Activated naive CD4-positive, alpha-beta T cell treated with anti-CD3 and anti-CD28 coated beads, Interleukin-2, amount 50 U/mL, for 72 hours (primary cell): ENCODE measurements at regions not wholly inside any gene's neighbourhood (a gene's known extent, or its start where the extent isn't known, plus 50 kb on each side); places are given as distances from the start of the nearest gene placed in this dataset.
"Not testable (repeated sequence)": the region's sequence is repeated elsewhere in the genome, so short reads cannot be mapped to it uniquely, and the experiment has no call there.

Experiments used
- ATAC-seq, 2 donors: fragments of 150-1000 bp; cut with Tn5 transposase; 2 replicates each; pipeline ENCODE4 v1.10.0; 2021; ENCODE audit warnings: mild to moderate bottlenecking in 2 of 2, moderate library complexity in 2 of 2
- DNase-seq, 2 donors: peaks; one replicate each; pipeline ENCODE4 v3.0.0; 2021 to 2022; ENCODE audit warnings: low spot score in 2 of 2
- H3K27ac Mint-ChIP-seq, 2 donors: one replicate each; pipeline ENCODE4 v1.8.0; 2022; ENCODE audit warnings: mild to moderate bottlenecking in 2 of 2, mixed read lengths in 2 of 2
- H3K36me3 Mint-ChIP-seq, 2 donors: one replicate each; pipeline ENCODE4 v1.8.0; 2022; ENCODE audit warnings: mixed read lengths in 2 of 2
- H3K9me3 Mint-ChIP-seq, 2 donors: one replicate each; pipeline ENCODE4 v1.8.0; 2022; ENCODE audit warnings: mixed read lengths in 2 of 2

DNA sequence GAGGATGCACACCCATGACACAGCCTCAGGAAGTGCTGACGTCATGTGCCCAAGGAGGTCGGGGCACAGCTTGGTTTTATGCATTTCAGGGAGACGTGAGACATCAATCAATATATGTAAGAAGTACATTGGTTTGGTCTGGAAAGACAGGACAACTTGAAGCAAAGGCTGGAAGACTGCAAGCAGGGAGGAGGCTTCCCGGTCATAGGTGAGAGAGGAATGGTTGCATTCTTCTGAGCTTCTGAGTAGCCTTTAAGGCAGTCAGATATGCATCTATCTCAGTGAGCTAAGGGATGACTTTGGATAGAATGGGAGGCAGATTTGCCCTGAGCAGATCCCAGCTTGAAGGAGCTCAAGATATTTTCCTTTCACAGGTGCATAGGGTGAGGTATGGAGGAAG lies 349.5 kb downstream of the TYW1 start:
- DNase-seq (no peak), ATAC-seq (no peak)
- Mint-ChIP-seq H3K27ac (no peak overlapping the region), H3K36me3 (peaks cover 6 to 14% of the 10 kb centered on the region in 2 donors), H3K9me3 (peaks cover 0 to 4% of the 10 kb centered on the region in 2 donors)

DNA sequence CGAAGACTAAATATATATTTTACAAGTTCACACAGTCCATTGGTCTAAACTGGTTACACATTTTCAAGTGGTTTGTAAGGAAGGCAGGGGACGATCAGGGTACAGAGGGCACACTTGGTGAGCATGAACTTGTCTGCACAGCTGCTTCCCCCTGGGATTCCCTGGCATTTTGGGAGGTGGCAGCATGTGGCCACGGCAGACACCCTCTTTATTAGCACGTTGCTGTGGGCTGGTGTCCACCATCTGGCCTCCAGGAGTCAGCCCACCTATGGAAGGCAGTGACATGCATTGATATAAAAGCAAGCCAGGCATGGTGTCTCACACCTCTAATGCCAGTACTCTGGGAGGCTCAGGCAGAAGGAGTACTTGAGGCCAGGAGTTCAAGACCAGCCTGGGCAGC lies 350.2 kb downstream of the TYW1 start:
- DNase-seq (no peak), ATAC-seq (no peak)
- Mint-ChIP-seq H3K9me3 (peaks cover 0 to 4% of the 10 kb centered on the region in 2 donors), H3K36me3 (peaks cover 6 to 14% of the 10 kb centered on the region in 2 donors), H3K27ac (no peak overlapping the region)

DNA sequence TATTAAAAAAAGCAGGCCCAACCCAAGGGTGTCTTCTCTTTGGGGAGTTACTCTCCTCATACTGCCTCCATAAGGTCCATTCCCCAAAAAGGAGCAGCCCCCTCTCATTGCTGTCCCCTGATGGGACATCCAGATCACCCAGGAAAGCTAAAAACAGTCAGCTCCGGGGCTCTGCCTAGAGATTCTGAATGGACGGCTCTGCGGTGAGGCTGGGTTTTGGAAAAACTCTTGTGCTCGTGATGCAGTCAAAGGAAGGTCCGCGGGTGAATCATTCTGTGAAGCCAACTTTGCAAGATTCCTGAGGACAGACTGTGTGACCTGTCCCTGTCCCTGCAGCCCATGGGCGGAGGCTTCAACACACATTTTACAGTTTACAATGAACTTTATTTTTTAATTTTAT lies 351.5 kb downstream of the TYW1 start:
- DNase-seq (no peak), ATAC-seq (no peak)
- Mint-ChIP-seq H3K9me3 (peaks cover 0 to 4% of the 10 kb centered on the region in 2 donors), H3K36me3 (peaks cover 6 to 8% of the 10 kb centered on the region in 2 donors), H3K27ac (no peak overlapping the region)

DNA sequence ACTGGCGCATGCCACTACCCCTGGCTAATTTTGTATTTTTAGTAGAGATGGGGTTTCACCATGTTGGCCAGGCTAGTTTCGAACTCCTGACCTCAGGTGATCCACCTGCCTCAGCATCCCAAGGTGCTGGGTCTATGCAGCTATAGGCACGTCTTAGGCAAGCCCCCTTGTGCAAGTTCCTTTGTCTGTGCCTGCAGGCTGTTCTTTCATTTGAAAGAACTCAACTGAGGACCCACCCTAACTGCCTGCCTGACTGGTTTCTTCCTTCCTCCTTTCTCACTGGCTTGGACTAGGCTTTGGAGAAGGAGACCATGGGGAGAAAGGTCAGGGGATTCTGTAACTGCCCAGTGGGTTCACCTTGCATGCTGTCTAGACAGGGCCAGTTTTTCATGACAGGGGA lies 361.0 kb downstream of the TYW1 start:
- ATAC-seq, H3K9me3 Mint-ChIP-seq, H3K27ac Mint-ChIP-seq: not testable (repeated sequence)

DNA sequence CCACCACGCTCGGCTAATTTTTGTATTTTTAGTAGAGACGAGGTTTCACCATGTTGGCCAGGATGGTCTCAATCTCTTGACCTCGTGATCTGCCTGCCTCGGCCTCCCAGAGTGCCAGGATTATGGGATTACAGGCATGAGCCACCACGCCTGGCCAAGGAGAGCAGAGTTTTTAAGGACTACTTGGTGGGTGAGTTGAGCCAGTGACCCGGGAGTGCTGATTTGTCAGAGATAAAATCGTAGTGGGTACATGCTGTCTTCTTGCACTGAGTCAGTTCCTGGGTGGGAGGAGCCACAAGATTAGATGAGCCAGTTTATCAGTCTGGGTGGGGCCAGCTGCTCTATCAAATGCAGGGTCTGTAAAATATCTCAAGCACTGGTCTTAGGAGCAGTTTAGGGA lies 361.7 kb downstream of the TYW1 start:
- H3K36me3 Mint-ChIP-seq, result peaks cover 12 to 18% of the 10 kb centered on the region in 2 donors
- not testable (repeated sequence) for DNase-seq, H3K27ac Mint-ChIP-seq, ATAC-seq, H3K9me3 Mint-ChIP-seq

More for the DNA sequence above, 361.0 kb downstream of the TYW1 start:
- DNase-seq, result not testable (repeated sequence)
- peaks cover 12 to 18% of the 10 kb centered on the region in 2 donors for H3K36me3 Mint-ChIP-seq

DNA sequence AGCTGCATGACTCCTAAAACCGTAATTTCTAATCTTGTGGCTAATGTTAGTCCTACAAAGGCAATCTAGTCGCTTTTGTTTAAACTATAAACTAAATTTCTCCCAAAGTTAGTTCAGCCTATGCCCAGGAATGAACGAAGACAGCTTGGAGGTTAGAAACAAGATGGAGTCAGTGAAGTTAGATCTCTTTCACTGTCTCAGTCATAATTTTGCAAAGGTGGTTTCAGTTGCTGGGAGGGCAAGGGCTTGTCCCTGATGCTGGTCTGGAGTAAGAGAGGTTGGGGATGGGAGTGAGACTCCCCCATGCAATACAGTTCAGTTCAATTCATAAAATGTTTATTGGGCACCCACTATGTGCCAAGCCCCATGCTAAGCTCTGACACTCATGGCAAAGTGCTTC lies 362.1 kb downstream of the TYW1 start:
- peaks cover 12 to 18% of the 10 kb centered on the region in 2 donors for H3K36me3 Mint-ChIP-seq
- not testable (repeated sequence) for DNase-seq, H3K27ac Mint-ChIP-seq, ATAC-seq, H3K9me3 Mint-ChIP-seq

DNA sequence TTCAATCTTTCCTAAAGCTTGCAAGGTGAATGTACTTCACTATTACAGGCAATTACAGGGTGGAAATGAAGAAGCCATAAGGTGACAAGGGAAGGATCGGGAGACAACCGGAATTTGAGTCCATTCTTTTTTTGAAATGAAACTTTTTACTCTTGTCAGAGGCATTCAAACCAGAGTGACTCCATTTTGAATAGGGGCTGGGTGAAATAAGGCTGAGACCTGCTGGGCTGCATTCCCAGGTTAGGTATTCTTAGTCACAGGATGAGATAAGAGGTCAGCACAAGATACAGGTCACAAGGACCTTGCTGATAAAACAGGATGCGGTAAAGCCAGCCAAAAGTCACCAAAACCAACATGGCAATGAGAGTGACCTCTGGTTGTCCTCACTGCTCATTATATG lies 363.3 kb downstream of the TYW1 start:
- Mint-ChIP-seq H3K9me3 (no peaks in the 10 kb centered on the region), H3K27ac (no peak overlapping the region), H3K36me3 (peaks cover 12 to 18% of the 10 kb centered on the region in 2 donors)
- DNase-seq, result no peak
- no peak for ATAC-seq

DNA sequence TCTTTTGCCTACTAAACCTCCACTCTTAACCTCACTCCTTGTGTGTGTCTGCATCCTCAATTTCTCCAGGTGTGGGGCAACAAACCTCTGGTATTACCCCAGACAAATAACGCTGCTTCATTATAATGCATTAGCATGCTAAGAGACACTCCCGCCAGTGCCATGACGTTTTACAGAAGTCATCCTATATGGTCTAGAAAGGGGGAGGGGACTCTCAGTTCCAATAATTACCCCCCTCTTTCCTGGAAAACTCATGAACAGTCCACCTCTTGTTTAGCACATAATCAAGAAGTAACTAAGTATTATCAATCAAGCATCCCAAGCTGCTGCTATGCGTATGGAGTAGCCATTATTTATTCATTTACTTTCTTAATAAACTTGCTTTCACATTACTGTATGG lies 364.5 kb downstream of the TYW1 start:
- peaks cover 12 to 18% of the 10 kb centered on the region in 2 donors for H3K36me3 Mint-ChIP-seq
- H3K27ac Mint-ChIP-seq, result no peak overlapping the region
- no peaks in the 10 kb centered on the region for H3K9me3 Mint-ChIP-seq
- ATAC-seq (no peak), DNase-seq (no peak)

DNA sequence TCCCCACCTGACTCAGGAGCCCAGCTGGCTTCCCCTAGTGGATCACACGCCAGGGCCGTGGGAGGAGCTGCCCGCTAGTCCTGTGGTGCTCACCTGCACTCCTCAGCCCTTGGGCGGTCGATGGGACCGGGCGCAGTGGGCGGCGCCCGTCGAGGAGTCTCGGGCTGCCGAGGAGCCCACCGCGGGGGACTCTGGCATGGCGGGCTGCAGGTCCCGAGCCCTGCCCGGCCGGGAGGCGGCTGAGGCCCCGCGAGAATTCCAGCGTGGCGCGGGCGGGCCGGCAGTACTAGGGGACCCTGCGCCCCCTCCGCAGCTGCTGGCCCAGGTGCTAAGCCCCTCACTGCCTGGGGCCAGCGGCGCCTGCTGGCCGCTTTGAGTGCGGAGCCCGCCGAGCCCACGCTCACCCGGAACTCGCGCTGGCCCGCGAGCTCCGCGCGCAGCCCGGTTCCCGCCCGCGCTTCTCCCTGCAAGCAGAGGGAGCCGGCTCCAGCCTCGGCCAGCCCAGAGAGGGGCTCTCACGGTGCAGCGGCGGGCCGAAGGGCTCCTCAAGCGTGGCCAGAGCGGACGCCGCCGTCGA lies 367.9 kb downstream of the TYW1 start:
- Mint-ChIP-seq H3K27ac (no peak overlapping the region), H3K9me3 (peaks cover 0 to 3% of the 10 kb centered on the region in 2 donors), H3K36me3 (no peaks in the 10 kb centered on the region)
- DNase-seq (no peak), ATAC-seq (no peak)

DNA sequence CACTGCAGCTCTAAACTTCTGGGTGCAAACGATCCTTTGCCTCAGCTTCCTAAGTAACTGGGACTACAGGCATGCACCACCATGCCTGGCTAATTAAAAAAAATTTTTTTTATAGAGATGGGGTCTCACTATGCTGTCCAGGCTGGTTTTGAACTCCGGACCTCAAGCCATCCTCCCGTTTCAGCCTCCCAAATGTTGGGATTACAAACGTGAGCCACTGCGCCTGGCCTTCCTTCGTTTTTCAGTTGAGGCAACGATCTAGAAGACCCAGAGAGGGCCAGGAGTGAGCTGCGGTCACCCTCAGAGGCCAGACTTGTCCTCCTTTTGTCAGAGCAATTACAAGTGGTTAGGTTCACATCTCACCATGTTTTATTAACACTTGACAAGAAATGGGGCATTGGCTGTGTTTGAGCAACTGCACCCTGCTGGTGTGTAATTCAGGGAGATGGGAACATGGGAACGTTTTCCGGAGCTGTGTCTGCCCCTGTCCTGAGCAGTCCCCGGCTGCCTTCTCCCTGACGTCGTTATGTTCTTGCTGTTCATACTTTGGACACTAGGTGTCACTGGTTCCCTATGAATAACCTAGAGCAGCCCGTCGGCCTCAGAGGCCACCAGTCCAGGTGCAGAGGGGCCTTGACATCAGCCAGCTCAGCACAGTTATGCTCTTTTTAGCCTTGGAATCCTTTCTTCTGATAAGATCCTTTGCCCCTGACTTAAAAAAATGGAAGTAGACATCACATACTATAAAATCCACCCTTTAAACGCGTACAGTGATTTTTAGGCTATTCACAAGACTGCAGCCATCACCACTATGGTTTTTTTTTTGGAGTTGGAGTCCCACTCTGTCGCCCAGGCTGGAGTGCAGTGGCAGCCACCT lies 375.0 kb downstream of the TYW1 start:
- Mint-ChIP-seq H3K27ac (no peak overlapping the region), H3K9me3 (peaks cover 8 to 10% of the 10 kb centered on the region in 2 donors), H3K36me3 (no peaks in the 10 kb centered on the region)
- DNase-seq (peak in 1 of 2 donors; percentile 72), ATAC-seq (peak; percentile 82 to 88)

DNA sequence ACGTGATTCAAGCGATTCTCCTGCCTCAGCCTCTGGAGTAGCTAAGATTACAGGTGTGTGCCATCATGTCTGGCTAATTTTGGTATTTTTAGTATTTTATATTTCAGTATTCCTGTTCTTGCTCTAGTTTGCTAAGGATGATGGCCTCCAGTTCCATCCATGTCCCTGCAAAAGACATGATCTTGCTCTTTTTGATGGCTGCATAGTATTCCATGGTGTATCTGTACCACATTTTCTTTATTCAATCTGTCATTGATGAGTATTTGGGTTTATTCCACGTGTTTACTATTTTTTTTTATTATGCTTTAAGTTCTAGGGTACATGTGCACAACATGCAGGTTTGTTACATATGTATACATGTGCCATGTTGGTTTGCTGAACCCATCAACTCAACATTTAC lies 376.8 kb downstream of the TYW1 start:
- H3K36me3 Mint-ChIP-seq, H3K9me3 Mint-ChIP-seq, H3K27ac Mint-ChIP-seq, DNase-seq, ATAC-seq: not testable (repeated sequence)

DNA sequence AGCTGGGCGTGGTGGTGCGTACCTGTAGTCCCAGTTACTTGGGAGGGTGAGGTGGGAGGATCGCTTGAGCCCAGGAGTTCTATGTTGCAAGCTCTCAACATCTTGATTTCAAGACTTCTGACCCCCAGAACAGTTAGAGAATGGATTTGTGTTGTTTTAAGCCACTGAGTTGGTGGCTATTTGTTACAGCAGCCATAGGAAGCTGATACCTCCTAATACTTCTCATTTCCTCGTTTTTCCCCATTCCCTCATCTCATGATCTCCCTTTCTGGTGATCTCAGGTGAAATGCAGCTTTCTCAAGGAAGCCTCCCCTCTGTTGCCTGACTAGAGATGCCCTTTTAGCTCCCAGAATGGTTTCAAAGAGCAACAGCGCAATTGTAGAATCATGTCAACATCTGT lies 378.8 kb downstream of the TYW1 start:
- Mint-ChIP-seq H3K27ac (no peak overlapping the region), H3K36me3 (no peaks in the 10 kb centered on the region), H3K9me3 (peaks cover 6 to 8% of the 10 kb centered on the region in 2 donors)
- no peak for ATAC-seq
- DNase-seq, result no peak

DNA sequence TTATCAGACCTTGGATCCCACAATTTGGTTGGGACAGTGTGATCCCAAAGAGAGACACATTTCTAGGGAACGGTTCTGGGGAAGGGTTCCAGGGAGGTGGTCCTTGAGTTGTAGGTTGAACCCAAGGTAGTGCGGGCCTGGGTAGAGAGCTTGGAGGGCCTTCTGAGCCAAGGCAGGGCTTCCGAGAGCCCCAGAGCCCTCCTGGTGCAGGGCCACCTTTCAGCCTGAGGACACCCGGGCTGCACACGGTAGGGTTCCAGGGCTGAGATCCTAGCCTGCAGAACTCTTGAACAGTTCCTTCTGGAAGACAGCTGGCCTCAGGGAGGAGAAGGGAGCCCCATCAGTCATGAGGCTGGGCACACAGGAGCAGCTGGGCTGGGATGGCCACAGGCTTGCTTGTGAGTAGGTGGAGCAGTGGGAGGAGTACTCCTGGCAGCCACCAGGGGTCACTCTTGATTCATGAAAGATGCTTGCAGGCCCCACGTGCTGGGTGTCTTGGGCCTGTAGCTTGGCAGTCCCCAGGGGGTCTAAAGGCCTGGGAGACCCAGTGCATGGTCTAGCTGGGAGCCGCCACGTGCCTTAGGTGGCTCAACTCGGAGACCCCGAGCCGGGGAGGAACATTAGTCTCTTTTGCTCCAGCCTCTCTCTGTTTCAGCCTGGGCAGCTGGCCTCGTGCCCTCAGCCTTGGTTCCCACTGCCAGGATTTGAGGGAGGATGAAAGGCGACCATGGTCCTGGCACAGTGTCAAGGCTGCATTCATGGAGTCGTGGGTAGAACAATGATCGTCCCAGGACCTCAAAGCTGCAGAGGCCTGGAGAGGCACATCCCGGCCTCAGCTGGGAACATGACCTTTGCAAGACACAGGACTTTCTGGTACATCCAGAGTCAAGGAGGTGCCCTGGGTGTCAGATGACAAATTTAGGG lies 381.6 kb downstream of the TYW1 start:
- no peak overlapping the region for H3K27ac Mint-ChIP-seq
- DNase-seq, result peak in 1 of 2 donors; percentile 69
- peak; percentile 63 to 75 for ATAC-seq
- no peaks in the 10 kb centered on the region for H3K36me3 Mint-ChIP-seq
- peaks cover 6 to 8% of the 10 kb centered on the region in 2 donors for H3K9me3 Mint-ChIP-seq

DNA sequence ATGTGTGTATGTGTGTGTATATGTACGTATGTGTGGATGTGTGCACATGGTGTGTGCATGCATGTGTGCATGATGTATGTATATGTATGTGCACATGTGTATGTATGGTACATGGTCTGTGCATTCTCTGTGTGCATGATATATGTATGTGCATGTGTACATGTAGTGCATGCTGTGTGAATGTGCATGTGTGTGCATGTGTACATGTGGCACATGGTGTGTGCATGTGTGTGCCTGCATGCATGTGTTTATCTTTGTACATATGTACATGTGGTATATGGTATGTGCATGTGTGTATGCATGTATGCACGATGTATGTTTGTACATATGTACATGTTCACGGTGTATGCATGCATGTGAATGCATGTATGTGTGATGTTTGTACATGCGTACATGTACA lies 383.7 kb downstream of the TYW1 start:
- Mint-ChIP-seq H3K9me3 (no peaks in the 10 kb centered on the region), H3K36me3 (no peaks in the 10 kb centered on the region), H3K27ac (no peak overlapping the region)
- ATAC-seq (no peak), DNase-seq (no peak)

DNA sequence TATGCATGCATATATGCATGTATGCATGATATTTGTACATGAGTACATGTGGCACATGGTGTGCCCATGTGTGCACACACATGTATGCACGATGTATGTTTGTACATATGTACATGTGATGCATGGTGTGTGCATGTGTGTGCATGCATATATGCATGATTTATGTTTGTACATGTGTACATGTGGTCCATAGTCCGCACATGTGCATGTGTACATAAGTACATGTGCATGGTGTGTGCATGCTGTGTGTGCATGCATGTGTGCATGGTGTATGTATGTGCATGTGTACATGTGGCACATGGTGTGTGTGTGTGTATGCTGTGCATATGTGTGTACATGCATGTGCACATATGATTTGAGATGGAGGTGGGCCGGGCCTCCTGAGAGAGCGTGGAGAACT lies 384.2 kb downstream of the TYW1 start:
- DNase-seq (no peak), ATAC-seq (no peak)
- no peaks in the 10 kb centered on the region for H3K9me3 Mint-ChIP-seq
- H3K27ac Mint-ChIP-seq, result no peak overlapping the region
- no peaks in the 10 kb centered on the region for H3K36me3 Mint-ChIP-seq

DNA sequence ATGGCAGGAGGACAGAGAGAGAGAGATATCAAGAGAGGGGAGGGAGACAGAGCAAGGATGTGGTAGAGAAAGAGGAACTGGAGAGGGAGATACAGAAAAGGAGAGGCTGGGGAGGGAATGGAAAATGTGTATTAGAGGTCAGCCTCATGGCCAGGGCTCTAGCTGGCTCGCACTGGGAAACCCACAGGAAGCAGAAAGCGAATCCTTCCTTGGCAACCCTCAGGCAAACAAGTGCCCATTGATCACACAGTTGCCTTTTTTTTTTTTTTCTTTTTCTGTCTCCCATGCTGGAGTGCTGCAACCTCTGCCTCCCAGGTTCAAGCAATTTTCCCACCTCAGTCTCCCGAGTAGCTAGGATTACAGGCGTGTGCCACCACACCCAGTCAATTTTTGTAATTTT lies 391.2 kb downstream of the TYW1 start:
- Mint-ChIP-seq H3K36me3 (no peaks in the 10 kb centered on the region), H3K27ac (no peak overlapping the region), H3K9me3 (no peaks in the 10 kb centered on the region)
- no peak for DNase-seq
- ATAC-seq, result no peak

DNA sequence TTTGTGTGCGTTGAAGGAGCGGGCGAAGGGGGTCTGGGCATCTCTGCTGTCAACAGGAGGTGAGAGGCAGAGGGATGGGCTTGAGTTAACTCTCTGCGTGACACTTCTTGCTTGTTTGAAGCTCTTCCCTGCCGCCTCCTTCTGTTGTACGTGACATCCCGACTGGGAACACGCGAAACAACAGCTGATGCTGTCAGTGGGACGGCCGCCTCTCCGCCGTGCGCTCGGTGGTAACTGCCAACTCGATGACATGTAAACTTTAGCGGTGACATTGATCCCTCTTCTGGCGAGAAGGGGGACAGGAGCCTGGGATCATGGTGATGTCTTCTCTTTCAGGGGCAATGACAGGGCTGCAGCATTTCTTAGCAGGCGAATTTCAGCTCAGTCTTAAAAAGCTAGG lies 394.5 kb downstream of the TYW1 start:
- no peak for DNase-seq
- Mint-ChIP-seq H3K27ac (no peak overlapping the region), H3K9me3 (no peaks in the 10 kb centered on the region), H3K36me3 (no peaks in the 10 kb centered on the region)
- ATAC-seq, result no peak
